GM12872 (cell line): ENCODE measurements at regions not wholly inside any gene's neighbourhood (a gene's known extent, or its start where the extent isn't known, plus 50 kb on each side); places are given as distances from the start of the nearest gene placed in this dataset.

Experiments used
- CTCF ChIP-seq: IDR thresholded peaks from 3 replicates; pipeline ENCODE4 v1.5.1; 2011; ENCODE audit warnings: low read depth, mild to moderate bottlenecking, low read length, moderate library complexity; ENCODE audit not compliant: insufficient read depth

- TF ChIP-seq CTCF = no peak
These were observed 720.5 kb downstream of the VRK1 start for GRCh38 chr14:97517566-97518234.

GRCh38 chr14:97523936-97524335, 726.8 kb downstream of the VRK1 start:
- no peak for TF ChIP-seq CTCF

GRCh38 chr14:97524589-97525319, 727.6 kb downstream of the VRK1 start:
- no peak for TF ChIP-seq CTCF

GRCh38 chr14:97527993-97528392, 730.8 kb downstream of the VRK1 start:
- TF ChIP-seq CTCF = no peak

GRCh38 chr14:97532052-97532451, 734.9 kb downstream of the VRK1 start:
- TF ChIP-seq CTCF = no peak

- TF ChIP-seq CTCF = no peak
These were observed 739.2 kb downstream of the VRK1 start for GRCh38 chr14:97536421-97536820.

- no peak for TF ChIP-seq CTCF
These were observed 741.7 kb downstream of the VRK1 start for GRCh38 chr14:97538749-97539410.
